ENCODE measurements at regions not wholly inside any gene's neighbourhood (a gene's known extent, or its start where the extent isn't known, plus 50 kb on each side); places are given as distances from the start of the nearest gene placed in this dataset.

GRCh38 chr5:74957906-74958305 lies 91.7 kb upstream of the FAM169A start:
- TF ChIP-seq CTCF (IDR thresholded peaks at IDR 0.05 in 2 of 3, conservative IDR thresholded peaks at IDR 0.05 in 1 of 3; ENCODE audit: borderline replicate concordance in 1 of 3, insufficient read depth in 1 of 3, low read depth in 2 of 3, low read length in 2 of 3) (no peak), SP1 (IDR thresholded peaks at IDR 0.05; ENCODE audit: low read depth) (no peak), REST (IDR thresholded peaks at IDR 0.05; ENCODE audit: low read depth) (no peak), POLR2A (IDR thresholded peaks at IDR 0.05; ENCODE audit: borderline replicate concordance, extremely low read depth, insufficient read depth, insufficient read length) (no peak), TCF7L2 (IDR thresholded peaks at IDR 0.05; ENCODE audit: borderline replicate concordance, extremely low read depth, insufficient read depth, insufficient read length) (no peak), YY1 (IDR thresholded peaks at IDR 0.05; ENCODE audit: extremely low read depth, insufficient replicate concordance, low read depth, low read length) (no peak), RAD21 (IDR thresholded peaks at IDR 0.05; ENCODE audit: low read depth) (no peak), JUND (IDR thresholded peaks at IDR 0.05) (no peak)
